NCI-H526 (cell line): ENCODE measurements at regions not wholly inside any gene's neighbourhood (a gene's known extent, or its start where the extent isn't known, plus 50 kb on each side); places are given as distances from the start of the nearest gene placed in this dataset.
"Not testable (repeated sequence)": the region's sequence is repeated elsewhere in the genome, so short reads cannot be mapped to it uniquely, and the experiment has no call there.

Experiments
- DNase-seq, 2 experiments: peaks; one replicate each; lab custom pipeline; 2025; lab: John Stamatoyannopoulos, UW

- no peak for DNase-seq
Measured at GRCh38 chr16:63129411-63130125, 1093.3 kb upstream of the CDH8 start.

- not testable (repeated sequence) for DNase-seq
Measured at GRCh38 chr16:63119905-63120304, 1083.7 kb upstream of the CDH8 start.

DNA sequence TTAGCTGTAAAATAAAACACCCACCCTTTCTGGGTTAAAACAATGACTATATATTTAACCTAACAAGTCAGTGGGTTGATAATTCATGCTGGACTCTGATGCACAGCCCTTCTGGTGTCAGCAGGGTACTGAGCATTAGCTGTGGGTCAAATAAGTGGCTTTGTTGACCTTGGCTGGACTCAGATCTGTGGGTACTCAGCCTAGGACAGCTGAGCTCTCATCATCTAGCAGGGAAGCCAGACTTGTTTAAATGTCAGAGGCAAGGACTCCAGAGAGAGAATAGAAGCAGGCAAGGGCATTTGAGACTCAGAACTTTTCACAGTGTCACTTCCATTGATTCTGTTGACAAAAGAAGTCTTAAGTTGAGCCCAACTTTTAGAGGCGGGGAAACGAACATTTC, 1063.8 kb upstream of the CDH8 start:
- DNase-seq: no peak

DNA sequence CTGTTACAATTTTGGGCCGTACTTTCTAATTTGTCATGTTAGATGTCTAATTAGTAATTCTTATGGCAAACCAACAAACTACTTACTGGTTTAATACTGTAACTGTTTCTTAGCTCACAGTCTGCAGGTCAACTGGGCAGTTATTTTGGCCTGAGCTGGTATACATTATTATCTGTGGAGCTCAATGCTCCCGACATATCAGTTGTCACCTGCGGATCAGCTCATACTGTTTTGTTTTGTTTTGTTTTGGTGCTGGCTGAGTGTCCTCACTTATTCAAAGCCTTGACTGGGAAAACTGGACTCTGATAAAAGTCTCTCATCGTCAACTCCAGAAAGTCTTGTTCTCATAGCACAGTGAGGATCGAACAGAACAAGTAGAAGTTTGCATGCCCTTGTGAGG, 1060.6 kb upstream of the CDH8 start:
- DNase-seq: no peak

- DNase-seq: no peak
Measured at GRCh38 chr16:63092736-63093135, 1056.5 kb upstream of the CDH8 start.

GRCh38 chr16:63082101-63082500, 1045.9 kb upstream of the CDH8 start:
- no peak for DNase-seq

- no peak for DNase-seq
Measured at GRCh38 chr16:63080746-63081145, 1044.5 kb upstream of the CDH8 start.

- DNase-seq: no peak
Measured at GRCh38 chr16:63069047-63069446, 1032.8 kb upstream of the CDH8 start.

DNA sequence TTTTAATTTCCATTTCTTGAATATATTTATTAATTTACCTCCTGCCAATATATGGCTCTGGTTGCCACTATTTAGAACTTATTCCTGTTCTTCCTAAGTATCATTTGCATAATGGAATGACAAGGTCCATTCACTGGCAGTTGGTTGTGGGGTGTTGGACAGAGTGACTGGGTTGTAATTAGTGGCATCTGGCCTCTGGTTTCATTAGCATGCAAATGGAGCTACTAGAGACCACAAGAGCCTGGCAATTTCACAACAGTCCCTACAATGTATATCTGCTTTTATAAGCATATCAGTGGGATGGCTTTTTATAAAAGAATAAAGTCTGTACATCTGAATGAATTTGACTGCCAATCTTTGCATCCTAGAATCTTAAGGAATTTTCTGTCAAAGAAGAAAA, 1030.9 kb upstream of the CDH8 start:
- DNase-seq: peak in 1 of 2 experiments; percentile 15

DNA sequence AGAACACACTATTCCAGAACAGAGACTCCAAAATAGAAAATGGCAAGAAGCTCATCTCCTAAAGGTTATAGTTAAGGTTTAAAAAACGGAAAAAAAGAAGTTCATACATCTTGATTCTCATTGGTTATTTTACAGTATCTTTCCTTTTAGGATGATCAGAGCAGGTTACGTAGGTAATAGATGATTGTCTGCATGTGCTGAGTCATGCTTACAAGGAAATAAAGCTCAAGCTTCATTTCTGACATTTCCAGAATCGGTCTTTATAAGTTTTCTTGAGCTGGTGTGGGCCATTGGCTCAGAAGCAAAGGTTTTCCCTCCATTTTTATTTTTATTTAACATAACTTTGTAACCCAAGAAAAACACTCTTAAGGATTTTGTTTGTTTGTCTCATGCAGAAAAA, 1030.3 kb upstream of the CDH8 start:
- DNase-seq: no peak

- DNase-seq: no peak
Measured at GRCh38 chr16:63061319-63061718, 1025.1 kb upstream of the CDH8 start.

GRCh38 chr16:63059676-63060075, 1023.4 kb upstream of the CDH8 start:
- DNase-seq: no peak

DNA sequence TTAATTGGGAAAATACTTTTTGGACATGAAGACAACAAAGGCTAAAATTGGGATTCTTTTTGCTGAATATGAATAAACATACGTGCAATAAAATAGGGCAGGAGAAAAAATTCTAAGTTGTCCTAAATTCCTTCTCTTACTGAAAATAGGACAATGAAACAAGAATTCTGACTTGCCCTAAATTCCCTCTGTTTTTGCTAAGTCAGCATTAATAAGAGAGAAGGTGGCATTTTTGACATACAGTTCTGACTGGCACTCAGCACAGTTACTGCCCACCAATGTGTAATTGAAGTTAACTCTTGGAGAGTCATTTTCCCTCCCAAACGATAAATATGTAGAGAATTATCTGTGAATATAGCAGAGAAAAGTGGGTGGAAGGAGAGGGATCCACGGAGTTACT, 1021.1 kb upstream of the CDH8 start:
- no peak for DNase-seq

DNA sequence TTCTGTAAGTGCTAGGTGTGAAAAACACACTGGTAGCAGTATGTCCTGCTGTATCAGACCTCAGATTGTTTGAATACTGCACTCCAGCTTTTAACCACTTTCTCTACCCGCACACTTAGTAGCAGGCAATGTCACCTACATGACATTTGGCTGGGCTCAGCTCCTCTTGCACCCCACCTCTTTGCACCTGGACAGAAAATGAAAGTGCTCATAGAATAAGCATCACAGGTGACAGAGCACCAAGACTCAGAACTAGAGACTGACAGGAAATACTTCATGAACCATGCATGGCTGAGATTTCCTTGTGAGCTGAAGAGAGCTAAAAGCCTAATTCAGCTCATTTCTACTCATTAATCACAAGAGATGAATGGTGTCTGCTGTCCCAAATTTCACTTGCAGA, 1014.2 kb upstream of the CDH8 start:
- DNase-seq: no peak

- peak in 1 of 2 experiments; percentile 22 for DNase-seq
Measured at GRCh38 chr16:63038397-63039106, 1002.3 kb upstream of the CDH8 start.

GRCh38 chr16:63037761-63038396, 1001.6 kb upstream of the CDH8 start:
- DNase-seq: peak; percentile 69 to 85

GRCh38 chr16:63018581-63019223, 982.5 kb upstream of the CDH8 start:
- DNase-seq: no peak

DNA sequence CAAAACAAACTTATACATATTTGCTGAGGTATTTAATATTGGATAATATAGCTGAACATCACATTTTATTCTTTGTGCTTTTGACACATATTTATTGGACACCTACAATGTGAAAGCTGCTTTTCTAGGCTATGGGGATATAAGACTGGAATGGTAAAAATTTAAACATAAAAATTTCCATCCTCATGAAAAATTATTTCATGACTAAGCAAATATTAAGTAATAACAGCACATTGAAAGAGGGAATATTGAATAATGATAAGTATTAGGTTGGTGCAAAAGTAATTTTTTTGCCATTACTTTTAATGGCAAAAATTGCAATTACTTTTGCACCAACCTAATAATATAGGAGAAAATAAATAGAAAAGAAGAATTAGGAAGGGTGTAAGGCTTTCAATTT, 972.5 kb upstream of the CDH8 start:
- no peak for DNase-seq

GRCh38 chr16:63005356-63005755, 969.1 kb upstream of the CDH8 start:
- no peak for DNase-seq

GRCh38 chr16:62989480-62989879, 953.2 kb upstream of the CDH8 start:
- no peak for DNase-seq

GRCh38 chr16:62985722-62986121, 949.5 kb upstream of the CDH8 start:
- no peak for DNase-seq

DNA sequence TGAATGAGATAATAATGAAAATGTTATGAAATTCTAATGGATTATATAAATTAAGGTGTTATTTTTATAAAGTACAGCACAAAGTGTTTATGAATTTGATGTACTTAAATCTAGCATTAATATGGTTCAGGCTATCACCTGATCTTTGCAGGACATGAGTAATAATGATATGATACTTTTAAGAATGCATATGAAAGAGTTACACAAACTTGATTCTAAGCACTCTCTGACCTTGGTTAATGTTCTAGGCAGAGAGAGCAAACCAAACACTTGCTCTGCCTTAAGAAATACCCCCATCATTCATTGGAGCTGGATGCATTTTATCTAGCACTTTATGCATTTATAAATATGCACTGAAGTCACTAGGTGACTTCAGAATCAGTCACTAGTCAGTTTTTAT, 942.2 kb upstream of the CDH8 start:
- no peak for DNase-seq

- no peak for DNase-seq
Measured at GRCh38 chr16:62977876-62978275, 941.6 kb upstream of the CDH8 start.
